HG03432 (cell line): ENCODE measurements at regions not wholly inside any gene's neighbourhood (a gene's known extent, or its start where the extent isn't known, plus 50 kb on each side); places are given as distances from the start of the nearest gene placed in this dataset.

Experiments
- ATAC-seq: cut with Tn5 transposase; IDR thresholded peaks from one replicate; pipeline ENCODE4 v1.9.1; 2021; ENCODE audit warnings: mild to moderate bottlenecking, moderate library complexity; ENCODE audit not compliant: unreplicated experiment

GRCh38 chr2:181300600-181301291 is 156.4 kb upstream of the ITGA4 start:
- ATAC-seq = no peak

- peak; percentile 38 for ATAC-seq
These were observed 153.0 kb upstream of the ITGA4 start for GRCh38 chr2:181304011-181304844.

GRCh38 chr2:181305301-181306123 is 151.7 kb upstream of the ITGA4 start:
- ATAC-seq = peak; percentile 87

- no peak for ATAC-seq
These were observed 150.4 kb upstream of the ITGA4 start for GRCh38 chr2:181306785-181307184.

GRCh38 chr2:181307203-181307991 is 149.8 kb upstream of the ITGA4 start:
- no peak for ATAC-seq

GRCh38 chr2:181308766-181309515 is 148.2 kb upstream of the ITGA4 start:
- ATAC-seq = no peak

GRCh38 chr2:181309586-181309985 is 147.6 kb upstream of the ITGA4 start:
- no peak for ATAC-seq

GRCh38 chr2:181310967-181311366 is 146.2 kb upstream of the ITGA4 start:
- ATAC-seq = no peak

GRCh38 chr2:181311837-181312236 is 145.3 kb upstream of the ITGA4 start:
- no peak for ATAC-seq

- peak; percentile 83 for ATAC-seq
These were observed 144.7 kb upstream of the ITGA4 start for GRCh38 chr2:181312515-181312927.

GRCh38 chr2:181313845-181314244 is 143.3 kb upstream of the ITGA4 start:
- ATAC-seq = peak; percentile 36

- ATAC-seq = no peak
These were observed 142.6 kb upstream of the ITGA4 start for GRCh38 chr2:181314551-181314950.

- no peak for ATAC-seq
These were observed 139.7 kb upstream of the ITGA4 start for GRCh38 chr2:181317511-181317910.

- ATAC-seq = no peak
These were observed 138.5 kb upstream of the ITGA4 start for GRCh38 chr2:181318504-181319280.

- ATAC-seq = no peak
These were observed 137.9 kb upstream of the ITGA4 start for GRCh38 chr2:181319286-181319685.

GRCh38 chr2:181320638-181321037 is 136.5 kb upstream of the ITGA4 start:
- no peak for ATAC-seq

- ATAC-seq = no peak
These were observed 132.3 kb upstream of the ITGA4 start for GRCh38 chr2:181324912-181325311.

- no peak for ATAC-seq
These were observed 130.5 kb upstream of the ITGA4 start for GRCh38 chr2:181326661-181327060.

- ATAC-seq = no peak
These were observed 126.9 kb upstream of the ITGA4 start for GRCh38 chr2:181330286-181330685.
